ENCODE measurements at regions not wholly inside any gene's neighbourhood (a gene's known extent, or its start where the extent isn't known, plus 50 kb on each side); places are given as distances from the start of the nearest gene placed in this dataset.

- TF ChIP-seq CTCF (IDR thresholded peaks at IDR 0.05; ENCODE audit: insufficient read depth, low read length, poor library complexity, severe bottlenecking) (no peak), EZH2phosphoT487 (conservative IDR thresholded peaks at IDR 0.05; ENCODE audit: low read length) (no peak)
These were observed 310.3 kb downstream of the TRIM36 start for GRCh38 chr5:114859438-114859735.

Measured in SU-DHL-6 (cell line).